Type B pancreatic cell (in vitro differentiated cells): ENCODE measurements at regions not wholly inside any gene's neighbourhood (a gene's known extent, or its start where the extent isn't known, plus 50 kb on each side); places are given as distances from the start of the nearest gene placed in this dataset.

ENCODE experiments used
- DNase-seq: peaks from one replicate; pipeline ENCODE4 v3.0.0; 2021; ENCODE audit warnings: mixed read lengths; ENCODE audit not compliant: unreplicated experiment; ENCODE audit errors: extremely low spot score
- H3K27ac Mint-ChIP-seq: 2 replicates; pipeline ENCODE4 v1.8.0; 2021; ENCODE audit warnings: mild to moderate bottlenecking, mixed read lengths
- H3K27me3 Mint-ChIP-seq: 2 replicates; pipeline ENCODE4 v1.8.0; 2021; ENCODE audit warnings: mixed read lengths
- H3K36me3 Mint-ChIP-seq: 2 replicates; pipeline ENCODE4 v1.8.0; 2021; ENCODE audit warnings: mixed read lengths
- H3K4me1 Mint-ChIP-seq: one replicate; pipeline ENCODE4 v1.8.0; 2021; ENCODE audit warnings: mixed read lengths; ENCODE audit not compliant: unreplicated experiment
- H3K4me3 Mint-ChIP-seq: 2 replicates; pipeline ENCODE4 v1.8.0; 2021; ENCODE audit warnings: mild to moderate bottlenecking, mixed read lengths
- H3K9me3 Mint-ChIP-seq: 2 replicates; pipeline ENCODE4 v1.8.0; 2021; ENCODE audit warnings: mixed read lengths
- CTCF ChIP-seq: fragments of 200-600 bp; sonication (generic); conservative IDR thresholded peaks from 2 replicates; pipeline ENCODE4 v1.5.0; 2021; ENCODE audit warnings: antibody characterized with exemption, mild to moderate bottlenecking

GRCh38 chr13:103335241-103335640, 269.0 kb upstream of the SLC10A2 start:
- Mint-ChIP-seq H3K27me3 (no peaks in the 10 kb centered on the region), H3K36me3 (no peaks in the 10 kb centered on the region), H3K4me1 (no peaks in the 10 kb centered on the region), H3K27ac (no peak overlapping the region), H3K9me3 (no peaks in the 10 kb centered on the region), H3K4me3 (no peak overlapping the region)
- DNase-seq = no peak
- TF ChIP-seq CTCF = no peak

- Mint-ChIP-seq H3K27me3 (no peaks in the 10 kb centered on the region), H3K4me3 (no peak overlapping the region), H3K27ac (no peak overlapping the region), H3K4me1 (no peaks in the 10 kb centered on the region), H3K9me3 (no peaks in the 10 kb centered on the region), H3K36me3 (no peaks in the 10 kb centered on the region)
- no peak for DNase-seq
- TF ChIP-seq CTCF = no peak
Measured at GRCh38 chr13:103331924-103332323, 265.7 kb upstream of the SLC10A2 start.

- Mint-ChIP-seq H3K27me3 (no peaks in the 10 kb centered on the region), H3K9me3 (no peaks in the 10 kb centered on the region), H3K27ac (no peak overlapping the region), H3K4me3 (no peak overlapping the region), H3K36me3 (no peaks in the 10 kb centered on the region), H3K4me1 (peaks cover 4% of the 10 kb centered on the region)
- no peak for TF ChIP-seq CTCF
- no peak for DNase-seq
Measured at GRCh38 chr13:103328899-103329298, 262.7 kb upstream of the SLC10A2 start.

- no peak overlapping the region for H3K27ac Mint-ChIP-seq
- H3K36me3 Mint-ChIP-seq = no peaks in the 10 kb centered on the region
- TF ChIP-seq CTCF = no peak
- no peak overlapping the region for H3K4me3 Mint-ChIP-seq
- no peak for DNase-seq
- no peaks in the 10 kb centered on the region for H3K9me3 Mint-ChIP-seq
- H3K4me1 Mint-ChIP-seq = peaks cover 4% of the 10 kb centered on the region
- no peaks in the 10 kb centered on the region for H3K27me3 Mint-ChIP-seq
Measured at GRCh38 chr13:103326326-103326725, 260.1 kb upstream of the SLC10A2 start.

GRCh38 chr13:103325672-103326071, 259.5 kb upstream of the SLC10A2 start:
- Mint-ChIP-seq H3K4me1 (peaks cover 4% of the 10 kb centered on the region), H3K27ac (no peak overlapping the region), H3K36me3 (no peaks in the 10 kb centered on the region), H3K4me3 (no peak overlapping the region), H3K27me3 (no peaks in the 10 kb centered on the region), H3K9me3 (no peaks in the 10 kb centered on the region)
- no peak for DNase-seq
- TF ChIP-seq CTCF = no peak

GRCh38 chr13:103324641-103325040, 258.4 kb upstream of the SLC10A2 start:
- peaks cover 4% of the 10 kb centered on the region for H3K4me1 Mint-ChIP-seq
- H3K27ac Mint-ChIP-seq = no peak overlapping the region
- H3K4me3 Mint-ChIP-seq = no peak overlapping the region
- no peaks in the 10 kb centered on the region for H3K27me3 Mint-ChIP-seq
- DNase-seq = no peak
- H3K9me3 Mint-ChIP-seq = no peaks in the 10 kb centered on the region
- no peak for TF ChIP-seq CTCF
- no peaks in the 10 kb centered on the region for H3K36me3 Mint-ChIP-seq
